ENCODE measurements at regions not wholly inside any gene's neighbourhood (a gene's known extent, or its start where the extent isn't known, plus 50 kb on each side); places are given as distances from the start of the nearest gene placed in this dataset.

DNA sequence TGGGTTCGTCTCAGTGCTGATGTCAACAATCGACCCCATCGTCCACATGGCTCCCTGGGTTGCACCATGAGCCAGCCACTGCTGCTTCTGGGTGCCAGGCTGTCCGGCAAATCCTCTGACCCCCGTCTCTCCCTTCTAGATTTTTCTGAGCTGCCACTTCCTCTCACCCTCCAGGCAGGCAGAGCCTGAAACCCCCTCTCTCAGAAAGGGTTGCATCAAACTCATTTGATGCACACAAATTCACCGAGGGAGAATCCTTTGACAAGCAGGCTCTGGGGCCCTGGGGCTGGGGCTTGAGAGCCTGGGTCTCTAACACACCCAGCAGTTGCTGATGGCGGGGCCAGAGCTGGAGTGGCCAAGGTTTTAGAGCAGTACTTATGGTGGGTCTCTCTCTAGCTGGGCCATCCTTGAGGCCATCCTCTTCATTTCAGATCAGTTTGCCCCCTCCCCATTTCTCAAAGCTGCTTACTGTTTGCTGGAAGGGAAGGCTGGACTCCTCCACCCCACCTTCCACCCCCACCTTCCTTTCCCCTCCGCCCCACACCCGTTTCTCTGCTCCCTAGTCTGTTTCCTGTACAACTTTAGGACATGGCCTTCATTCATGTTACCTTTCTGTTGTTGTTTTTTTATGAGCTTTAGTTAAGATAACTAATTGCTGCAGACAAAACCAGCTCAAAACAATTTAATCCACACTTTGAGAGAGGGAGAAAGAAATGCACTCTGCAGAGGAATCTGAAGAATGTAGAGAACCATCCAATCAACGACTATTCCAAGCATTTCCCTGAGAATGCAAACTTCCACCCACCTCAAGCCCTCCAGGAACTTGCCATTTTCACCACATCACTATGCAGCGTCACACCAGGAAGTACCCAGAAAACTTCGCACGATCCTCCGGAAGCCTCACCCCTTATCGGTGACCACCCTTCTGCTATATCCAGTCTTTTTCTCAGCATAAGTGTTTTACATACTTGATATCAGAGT is 69.5 kb downstream of the ARL4C start:
- TF ChIP-seq YY1 (IDR thresholded peaks at IDR 0.05; ENCODE audit: insufficient read depth, insufficient read length) = no peak
- TF ChIP-seq SUZ12 (IDR thresholded peaks at IDR 0.05; ENCODE audit: extremely low read depth, insufficient read depth, insufficient read length) = no peak
- no peak for TF ChIP-seq ZNF274 (IDR thresholded peaks at IDR 0.05; ENCODE audit: low read depth, low read length)
- DNase-seq (ENCODE audit: low read depth, low spot score) = peak; percentile 90
- Histone ChIP-seq H3K36me3 (ENCODE audit: insufficient read depth, insufficient read length, low read length) (no peaks in the 10 kb centered on the region), H3K9ac (ENCODE audit: insufficient read length, low read depth) (peak overlapping the region; percentile 23), H3K9me3 (ENCODE audit: insufficient read depth, low read length) (no peaks in the 10 kb centered on the region; the same call in 1 of the 2 replicates), H3K27me3 (ENCODE audit: insufficient read depth, insufficient read length) (peaks cover 6% of the 10 kb centered on the region), H3K4me3 (ENCODE audit: insufficient read length, low read depth) (no peak overlapping the region), H3K4me1 (ENCODE audit: insufficient read depth, insufficient read length) (peaks cover 10% of the 10 kb centered on the region)

DNA sequence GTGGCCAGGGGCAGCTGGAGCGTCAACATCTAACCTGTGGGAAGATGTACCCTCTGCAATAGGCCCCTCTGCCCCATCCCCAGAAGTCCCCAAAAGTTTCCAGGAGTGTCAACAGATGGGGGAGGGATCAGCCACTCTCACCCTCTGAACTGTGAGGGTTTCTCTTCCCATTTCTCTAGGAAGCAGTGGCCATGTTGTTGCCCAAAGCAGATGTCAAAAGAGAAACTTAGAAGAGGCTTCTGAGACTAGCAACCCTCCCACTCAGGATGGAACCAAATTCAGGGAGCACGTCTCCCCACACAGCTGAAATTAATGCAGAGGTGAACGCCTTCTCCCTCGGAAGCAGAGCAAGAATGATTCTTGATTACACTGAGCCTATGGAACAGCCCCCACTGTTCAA is 70.3 kb downstream of the ARL4C start:
- no peak for DNase-seq (ENCODE audit: low read depth, low spot score)
- Histone ChIP-seq H3K9ac (ENCODE audit: insufficient read length, low read depth) (no peak overlapping the region), H3K9me3 (ENCODE audit: insufficient read depth, low read length) (no peaks in the 10 kb centered on the region; the same call in 1 of the 2 replicates), H3K36me3 (ENCODE audit: insufficient read depth, insufficient read length, low read length) (no peaks in the 10 kb centered on the region), H3K4me3 (ENCODE audit: insufficient read length, low read depth) (no peak overlapping the region), H3K27me3 (ENCODE audit: insufficient read depth, insufficient read length) (peaks cover 6% of the 10 kb centered on the region), H3K4me1 (ENCODE audit: insufficient read depth, insufficient read length) (peaks cover 10% of the 10 kb centered on the region)
- TF ChIP-seq SUZ12 (IDR thresholded peaks at IDR 0.05; ENCODE audit: extremely low read depth, insufficient read depth, insufficient read length) (no peak), ZNF274 (IDR thresholded peaks at IDR 0.05; ENCODE audit: low read depth, low read length) (no peak), YY1 (IDR thresholded peaks at IDR 0.05; ENCODE audit: insufficient read depth, insufficient read length) (no peak)

DNA sequence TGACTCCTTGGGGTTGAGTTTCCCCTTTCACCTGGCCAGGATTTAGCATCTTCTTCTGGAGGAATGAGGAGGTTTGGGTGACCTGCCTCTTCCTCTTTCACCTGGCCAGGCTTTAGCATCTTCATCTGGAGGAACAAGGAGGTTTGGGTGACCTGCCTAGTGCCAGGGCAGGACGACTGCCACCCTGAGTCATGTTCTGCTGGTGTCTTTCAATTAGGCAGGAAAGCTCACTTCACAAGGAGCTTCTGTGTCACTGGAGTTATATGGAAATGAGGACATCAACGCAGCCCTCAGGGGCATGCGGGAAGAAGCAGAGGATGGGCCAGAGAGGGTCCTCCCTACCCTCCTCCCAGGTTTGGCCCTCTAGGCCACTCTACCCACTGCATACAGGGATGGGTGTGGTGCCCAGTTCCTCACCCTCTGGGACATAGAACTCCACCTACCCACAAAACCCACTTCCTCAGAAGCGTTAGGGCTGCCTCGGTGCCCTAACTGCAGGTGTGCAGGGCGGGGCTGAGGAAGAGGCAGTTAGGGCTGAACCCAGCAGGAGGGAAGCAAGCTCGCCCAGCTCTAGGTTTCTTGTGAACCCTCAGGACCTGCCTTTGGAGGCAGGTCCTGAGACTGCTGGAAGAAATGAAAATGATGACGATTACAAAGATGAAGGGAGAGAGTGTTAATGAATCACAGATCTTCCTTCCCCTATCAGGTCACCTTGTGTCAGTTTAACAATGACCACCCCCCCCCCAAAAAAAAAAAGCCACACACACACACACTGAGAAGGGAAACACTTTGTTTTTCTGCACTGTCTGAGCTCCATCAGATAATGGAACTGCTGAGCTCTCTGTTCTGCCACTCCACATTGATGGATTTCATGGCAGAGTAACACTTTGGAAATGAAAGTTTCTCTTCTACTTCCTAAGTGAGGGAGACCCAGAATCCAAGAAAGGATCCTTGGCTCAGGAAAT is 71.0 kb downstream of the ARL4C start:
- Histone ChIP-seq H3K27me3 (ENCODE audit: insufficient read depth, insufficient read length) (peaks cover 6% of the 10 kb centered on the region), H3K36me3 (ENCODE audit: insufficient read depth, insufficient read length, low read length) (no peaks in the 10 kb centered on the region), H3K4me1 (ENCODE audit: insufficient read depth, insufficient read length) (peaks cover 10% of the 10 kb centered on the region), H3K9me3 (ENCODE audit: insufficient read depth, low read length) (no peaks in the 10 kb centered on the region; the same call in 1 of the 2 replicates), H3K9ac (ENCODE audit: insufficient read length, low read depth) (no peak overlapping the region), H3K4me3 (ENCODE audit: insufficient read length, low read depth) (no peak overlapping the region)
- TF ChIP-seq SUZ12 (IDR thresholded peaks at IDR 0.05; ENCODE audit: extremely low read depth, insufficient read depth, insufficient read length) = no peak
- no peak for TF ChIP-seq YY1 (IDR thresholded peaks at IDR 0.05; ENCODE audit: insufficient read depth, insufficient read length)
- TF ChIP-seq ZNF274 (IDR thresholded peaks at IDR 0.05; ENCODE audit: low read depth, low read length) = no peak
- no peak for DNase-seq (ENCODE audit: low read depth, low spot score)

DNA sequence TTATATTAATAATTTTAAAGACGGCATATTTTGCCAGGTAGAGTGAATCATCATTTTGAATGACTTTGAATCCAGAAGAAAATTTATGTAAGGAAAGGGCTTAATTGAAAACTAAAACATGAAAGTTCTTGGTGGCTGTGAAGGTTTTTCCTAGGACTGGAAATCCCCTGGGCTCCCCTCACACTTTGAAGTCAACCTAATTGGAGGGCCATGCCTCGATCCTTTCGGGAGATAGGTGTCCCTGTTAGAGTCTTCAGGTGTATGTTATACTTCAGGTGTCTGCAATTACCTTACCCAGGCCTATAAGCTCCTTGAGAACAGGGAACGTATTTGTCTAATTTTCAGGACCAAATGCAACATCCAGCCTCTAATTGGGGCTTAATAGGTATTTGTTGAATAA is 73.0 kb downstream of the ARL4C start:
- peaks cover 5% of the 10 kb centered on the region for H3K4me1 ChIP-seq (ENCODE audit: insufficient read depth, insufficient read length)
- H3K9me3 ChIP-seq (ENCODE audit: insufficient read depth, low read length) = no peaks in the 10 kb centered on the region; the same call in 1 of the 2 replicates
- H3K4me3 ChIP-seq (ENCODE audit: insufficient read length, low read depth) = no peak overlapping the region
- no peak for DNase-seq (ENCODE audit: low read depth, low spot score)
- peaks cover 6% of the 10 kb centered on the region for H3K27me3 ChIP-seq (ENCODE audit: insufficient read depth, insufficient read length)
- no peak for TF ChIP-seq SUZ12 (IDR thresholded peaks at IDR 0.05; ENCODE audit: extremely low read depth, insufficient read depth, insufficient read length)
- no peak for TF ChIP-seq YY1 (IDR thresholded peaks at IDR 0.05; ENCODE audit: insufficient read depth, insufficient read length)
- TF ChIP-seq ZNF274 (IDR thresholded peaks at IDR 0.05; ENCODE audit: low read depth, low read length) = no peak
- H3K9ac ChIP-seq (ENCODE audit: insufficient read length, low read depth) = no peak overlapping the region
- no peaks in the 10 kb centered on the region for H3K36me3 ChIP-seq (ENCODE audit: insufficient read depth, insufficient read length, low read length)

DNA sequence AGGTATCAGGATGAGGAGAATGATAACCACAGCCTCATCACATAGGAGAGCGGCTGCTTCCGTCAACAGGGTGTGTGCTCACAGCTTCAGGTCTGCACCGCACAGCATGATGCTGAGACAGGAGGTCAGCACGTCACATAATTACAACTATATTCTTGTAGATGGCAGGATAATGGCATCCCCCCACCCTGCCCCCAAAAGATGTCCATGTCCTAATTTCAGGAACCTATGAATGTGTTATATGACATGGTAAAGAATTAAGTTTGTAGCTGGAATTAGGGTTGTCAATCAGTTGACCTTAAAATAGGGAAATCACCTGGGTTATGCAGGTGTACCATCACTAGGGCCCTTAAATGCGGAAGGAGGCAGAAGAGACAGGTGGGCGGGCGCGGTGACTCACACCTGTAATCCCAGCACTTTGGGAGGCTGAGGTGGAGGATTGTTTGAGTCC is 73.9 kb downstream of the ARL4C start:
- H3K4me3 ChIP-seq (ENCODE audit: insufficient read length, low read depth) = no peak overlapping the region
- H3K36me3 ChIP-seq (ENCODE audit: insufficient read depth, insufficient read length, low read length) = no peaks in the 10 kb centered on the region
- H3K9me3 ChIP-seq (ENCODE audit: insufficient read depth, low read length) = peaks cover 3% of the 10 kb centered on the region; the same call in 1 of the 2 replicates
- no peak overlapping the region for H3K9ac ChIP-seq (ENCODE audit: insufficient read length, low read depth)
- H3K4me1 ChIP-seq (ENCODE audit: insufficient read depth, insufficient read length) = peaks cover 4% of the 10 kb centered on the region
- no peak for DNase-seq (ENCODE audit: low read depth, low spot score)
- peaks cover 6% of the 10 kb centered on the region for H3K27me3 ChIP-seq (ENCODE audit: insufficient read depth, insufficient read length)
- TF ChIP-seq SUZ12 (IDR thresholded peaks at IDR 0.05; ENCODE audit: extremely low read depth, insufficient read depth, insufficient read length) = no peak
- no peak for TF ChIP-seq YY1 (IDR thresholded peaks at IDR 0.05; ENCODE audit: insufficient read depth, insufficient read length)
- TF ChIP-seq ZNF274 (IDR thresholded peaks at IDR 0.05; ENCODE audit: low read depth, low read length) = no peak

DNA sequence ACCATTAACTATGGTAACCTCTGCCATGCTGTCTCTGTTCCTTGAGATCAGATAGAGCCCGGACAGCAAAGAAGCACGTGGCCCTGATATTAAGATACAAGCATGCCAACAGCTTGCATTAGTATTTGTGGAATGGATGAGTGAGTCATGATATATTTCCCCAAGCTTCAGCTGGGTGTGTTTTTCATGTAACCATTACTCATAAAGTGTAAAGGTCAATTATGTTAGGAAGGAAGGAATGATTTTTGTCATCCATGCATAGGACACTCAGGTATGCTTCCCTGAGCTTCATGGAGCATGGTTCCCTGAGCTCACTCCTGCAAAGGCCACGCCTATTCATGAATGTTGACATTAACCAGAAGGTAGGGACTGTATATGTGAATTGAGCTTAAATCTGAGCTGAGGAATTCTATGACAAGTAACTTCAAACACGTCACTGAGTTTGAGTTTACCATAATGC is 74.6 kb downstream of the ARL4C start:
- Histone ChIP-seq H3K9ac (ENCODE audit: insufficient read length, low read depth) (no peak overlapping the region), H3K9me3 (ENCODE audit: insufficient read depth, low read length) (peaks cover 4% of the 10 kb centered on the region; the same call in 1 of the 2 replicates), H3K36me3 (ENCODE audit: insufficient read depth, insufficient read length, low read length) (no peaks in the 10 kb centered on the region), H3K4me1 (ENCODE audit: insufficient read depth, insufficient read length) (peaks cover 4% of the 10 kb centered on the region), H3K4me3 (ENCODE audit: insufficient read length, low read depth) (no peak overlapping the region), H3K27me3 (ENCODE audit: insufficient read depth, insufficient read length) (peaks cover 6% of the 10 kb centered on the region)
- TF ChIP-seq ZNF274 (IDR thresholded peaks at IDR 0.05; ENCODE audit: low read depth, low read length) (no peak), YY1 (IDR thresholded peaks at IDR 0.05; ENCODE audit: insufficient read depth, insufficient read length) (no peak), SUZ12 (IDR thresholded peaks at IDR 0.05; ENCODE audit: extremely low read depth, insufficient read depth, insufficient read length) (no peak)
- no peak for DNase-seq (ENCODE audit: low read depth, low spot score)

All from NT2/D1 (cell line).